ENCODE measurements at regions not wholly inside any gene's neighbourhood (a gene's known extent, or its start where the extent isn't known, plus 50 kb on each side); places are given as distances from the start of the nearest gene placed in this dataset.

- no peak for DNase-seq
These were observed 147.1 kb downstream of the CHST1 start for GRCh38 chr11:45518141-45518832.

DNA sequence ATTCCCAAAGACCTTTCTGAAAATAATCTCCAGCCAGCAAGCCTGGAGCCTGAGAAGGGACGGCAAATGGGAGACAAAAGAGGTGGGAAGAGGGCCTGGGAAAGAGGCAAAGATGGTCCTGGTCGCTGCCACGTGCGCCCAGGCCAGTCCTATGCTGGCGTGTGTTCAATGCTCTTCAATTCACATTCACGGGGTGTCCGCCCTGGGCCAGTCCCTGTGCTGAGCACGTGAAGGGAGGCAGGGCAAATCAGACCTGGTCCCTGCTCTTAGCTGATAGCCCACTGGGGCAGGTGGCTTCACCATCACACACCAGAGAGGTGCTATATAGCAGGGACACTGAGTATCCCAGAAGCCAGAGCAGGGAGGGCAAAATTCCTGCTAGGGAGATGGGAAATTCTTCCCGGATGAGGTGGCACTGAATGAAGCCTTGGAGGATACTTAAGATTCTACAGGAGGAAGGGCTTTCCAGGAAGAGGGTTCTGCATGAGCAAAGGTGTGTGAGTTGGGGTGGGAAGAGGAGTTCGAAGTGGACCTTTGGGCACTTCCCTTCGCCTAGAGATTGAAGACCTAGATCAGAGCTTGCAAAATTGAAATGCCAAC is 148.2 kb downstream of the CHST1 start:
- no peak for DNase-seq

- DNase-seq: no peak
These were observed 151.5 kb downstream of the CHST1 start for GRCh38 chr11:45513821-45514340.

DNA sequence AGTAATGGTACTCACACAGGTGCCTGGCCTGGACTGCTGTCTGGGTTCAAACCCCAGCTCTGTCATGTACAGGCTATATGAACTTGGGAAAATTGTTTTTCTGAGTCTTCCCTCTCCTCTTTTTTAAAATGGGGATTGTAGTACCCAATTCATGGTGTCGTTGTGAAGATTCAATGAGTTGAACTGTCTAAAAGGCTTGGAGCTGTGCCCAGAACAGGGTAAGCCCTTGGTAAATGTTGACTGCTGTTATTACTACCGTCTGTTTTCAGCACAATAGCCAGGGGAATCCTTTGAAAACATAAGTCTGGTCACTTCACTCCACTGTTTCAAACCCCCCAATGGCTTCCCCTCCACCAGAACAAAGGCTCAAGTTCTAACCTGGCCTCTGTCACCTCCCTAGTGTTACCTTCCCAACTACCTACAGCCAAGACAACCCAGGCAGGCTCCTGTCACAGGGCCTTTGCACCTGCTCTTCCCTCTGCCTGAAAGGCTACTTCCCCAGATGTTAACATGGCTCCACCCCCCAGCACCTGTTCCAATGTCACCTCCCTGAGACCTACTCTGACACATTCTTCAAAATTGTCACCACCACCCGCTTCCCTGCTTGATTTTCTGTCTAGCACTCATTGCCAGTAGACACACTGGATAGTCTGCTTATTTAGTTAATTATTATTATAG is 152.8 kb downstream of the CHST1 start:
- DNase-seq: no peak

GRCh38 chr11:45511566-45511965 is 153.9 kb downstream of the CHST1 start:
- no peak for DNase-seq

DNA sequence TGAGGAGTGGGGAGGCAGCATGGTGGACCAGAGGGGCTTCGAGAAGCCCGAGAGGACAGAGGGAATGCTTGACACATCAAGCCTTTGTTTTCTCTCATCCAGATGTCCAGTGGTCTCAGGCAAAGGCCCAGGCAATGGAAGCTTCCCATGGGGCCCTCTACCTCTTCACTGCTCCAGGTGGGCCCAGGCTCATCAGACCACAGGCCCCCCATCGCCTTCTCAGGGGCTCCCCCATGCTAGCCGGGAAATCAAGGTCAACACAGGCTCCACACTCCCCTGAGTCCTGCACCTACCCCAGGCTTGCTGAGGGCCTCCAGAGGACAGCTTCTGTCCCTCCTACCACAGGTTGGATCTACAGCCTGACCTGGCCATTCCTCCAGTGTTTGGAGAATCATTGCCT is 157.5 kb downstream of the CHST1 start:
- no peak for DNase-seq

DNA sequence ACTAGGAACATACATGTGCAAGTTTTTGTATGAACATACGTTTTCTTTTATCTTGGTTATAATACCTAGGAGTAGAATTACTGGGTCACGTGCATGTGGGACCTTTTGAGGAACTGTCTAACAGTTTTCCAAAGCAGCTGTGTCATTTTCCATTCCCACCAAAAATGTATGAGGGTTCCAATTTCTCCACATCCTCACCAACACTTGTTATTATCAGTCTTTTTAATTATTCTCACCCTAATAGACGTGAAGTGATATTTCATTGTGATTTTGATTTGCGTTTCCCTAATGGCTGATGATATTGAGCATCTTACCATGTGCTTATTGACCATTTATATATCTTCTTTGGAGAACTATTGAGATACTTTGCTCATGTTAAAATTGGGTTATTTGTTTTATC is 162.1 kb downstream of the CHST1 start:
- DNase-seq: no peak

DNA sequence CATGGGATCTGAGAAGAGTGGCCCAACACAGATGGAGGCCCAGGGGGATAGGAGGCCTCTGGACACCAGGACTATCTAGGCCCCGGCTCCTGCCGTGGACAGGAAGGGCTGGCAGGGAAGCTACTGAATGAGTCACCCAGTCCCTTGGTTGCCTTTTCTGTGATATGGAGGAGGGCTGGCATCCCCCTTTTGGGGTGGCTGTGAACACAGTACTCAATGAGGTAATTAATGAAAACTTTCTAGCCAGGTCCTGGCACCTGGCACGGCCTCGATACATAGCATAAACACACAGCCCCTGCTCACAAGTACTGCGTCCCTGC is 163.2 kb downstream of the CHST1 start:
- no peak for DNase-seq

DNA sequence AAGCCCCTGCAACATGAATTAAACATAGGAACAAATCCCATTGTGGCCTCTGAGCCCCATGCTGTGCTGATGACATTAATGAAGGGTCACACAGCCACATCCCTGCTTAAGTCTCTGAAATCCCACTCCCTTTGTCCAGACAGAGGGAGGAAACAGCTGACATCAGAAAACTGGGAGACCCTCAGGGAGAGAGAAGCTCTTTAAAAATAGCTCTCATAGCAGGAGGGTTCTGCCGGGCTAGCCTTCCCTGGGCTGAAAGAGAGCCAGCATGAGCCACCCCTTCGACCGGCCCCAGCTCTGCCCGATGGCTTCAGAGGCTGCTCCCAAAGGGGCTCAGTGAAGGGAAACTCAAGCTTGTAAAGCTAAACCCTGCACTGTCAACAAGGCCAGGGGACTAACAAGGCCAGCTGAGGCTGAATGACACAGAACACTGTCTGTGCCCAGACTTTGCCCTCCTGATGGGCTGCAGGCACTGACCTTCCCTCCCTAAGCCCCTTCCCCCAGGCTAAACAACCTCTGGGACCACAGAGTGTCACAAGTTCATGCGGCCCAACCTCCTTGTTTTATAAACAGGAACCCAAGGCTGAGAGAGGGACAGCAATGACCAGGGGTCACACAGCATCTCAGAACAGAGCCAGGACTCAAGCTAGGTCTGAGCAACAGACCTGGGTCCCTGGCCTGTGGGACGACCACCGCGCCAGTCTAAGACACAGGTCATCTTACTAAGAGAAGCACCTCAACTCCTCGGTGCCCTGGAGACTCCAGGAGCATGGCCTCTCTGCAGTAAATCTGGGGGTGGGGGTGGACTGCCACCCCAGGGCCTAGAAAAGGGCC is 163.8 kb downstream of the CHST1 start:
- DNase-seq: no peak

DNA sequence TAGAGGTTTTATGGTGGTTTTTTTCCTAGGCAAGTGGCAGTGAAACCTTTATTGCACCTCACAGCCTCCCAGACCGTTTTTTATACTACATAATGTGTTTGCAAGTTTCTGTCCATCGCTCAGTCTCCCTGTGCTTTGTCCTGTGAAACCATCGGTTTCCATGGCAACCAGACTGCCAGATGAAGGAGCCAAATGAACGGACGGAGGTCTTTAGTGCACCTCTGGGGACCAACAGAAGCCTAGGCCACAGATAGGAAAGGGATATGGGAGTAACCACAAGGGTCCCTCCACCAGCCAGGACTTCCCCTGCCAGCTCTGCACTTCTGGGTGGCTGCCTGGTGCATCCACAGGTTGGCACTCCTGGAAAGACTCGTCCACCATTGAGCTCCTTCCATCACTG is 165.0 kb downstream of the CHST1 start:
- DNase-seq: no peak

GRCh38 chr11:45494738-45495137 is 170.7 kb downstream of the CHST1 start:
- DNase-seq: no peak

GRCh38 chr11:45489281-45489905 is 176.0 kb downstream of the CHST1 start:
- DNase-seq: no peak

- DNase-seq: no peak
These were observed 179.0 kb downstream of the CHST1 start for GRCh38 chr11:45486461-45486860.

GRCh38 chr11:45485070-45485707 is 180.2 kb downstream of the CHST1 start:
- no peak for DNase-seq

DNA sequence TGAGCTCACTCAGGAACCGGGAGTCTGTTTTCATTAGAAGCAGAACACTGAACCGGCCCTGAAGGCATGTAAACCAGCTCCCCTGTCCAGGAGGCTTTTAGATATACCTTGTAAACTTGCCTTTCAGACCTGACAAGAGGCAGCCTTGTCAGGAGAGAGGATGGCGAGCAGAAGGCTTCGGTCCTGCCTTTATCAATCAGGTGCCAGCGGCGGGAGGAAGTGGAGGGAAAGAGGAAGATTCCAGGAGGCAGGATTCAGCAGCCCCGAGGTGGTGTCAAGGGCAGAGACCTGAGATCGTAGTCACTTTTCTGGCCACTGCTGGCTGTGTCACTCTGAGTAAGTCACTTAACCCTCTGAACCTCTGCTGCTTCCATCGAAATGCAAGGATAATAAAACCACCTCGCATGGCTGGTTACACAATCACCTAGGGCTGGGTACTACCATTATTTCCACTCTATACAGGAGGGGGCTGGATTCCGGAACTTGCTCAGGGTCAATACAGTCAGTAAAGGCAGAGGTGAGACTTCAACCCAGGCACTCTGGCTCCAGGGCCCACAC is 181.0 kb downstream of the CHST1 start:
- DNase-seq: no peak

GRCh38 chr11:45483416-45483815 is 182.0 kb downstream of the CHST1 start:
- no peak for DNase-seq

- DNase-seq: no peak
These were observed 183.1 kb downstream of the CHST1 start for GRCh38 chr11:45482331-45482730.

GRCh38 chr11:45481026-45481425 is 184.4 kb downstream of the CHST1 start:
- DNase-seq: no peak

GRCh38 chr11:45477588-45477987 is 187.8 kb downstream of the CHST1 start:
- no peak for DNase-seq

DNA sequence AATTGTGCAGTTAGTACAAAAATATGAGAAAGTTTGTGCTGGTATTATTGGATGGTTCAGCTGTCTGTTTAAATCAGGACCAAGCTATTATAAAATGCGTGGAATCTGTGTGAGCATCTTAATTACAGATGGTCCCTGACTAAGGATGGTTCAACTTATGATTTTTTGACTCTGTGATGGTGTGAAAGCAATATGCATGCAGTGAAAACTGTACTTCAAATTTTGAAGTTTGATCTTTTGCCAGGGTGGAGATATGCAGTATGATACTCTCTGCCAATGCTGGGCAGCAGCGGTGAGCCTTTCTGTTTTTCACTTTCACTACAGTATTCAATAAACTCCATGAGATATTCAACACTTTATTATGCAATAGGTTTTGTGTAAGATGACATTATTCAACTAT is 189.3 kb downstream of the CHST1 start:
- no peak for DNase-seq

GRCh38 chr11:45475173-45475572 is 189.0 kb upstream of the SYT13 start:
- no peak for DNase-seq

- DNase-seq: no peak
These were observed 187.3 kb upstream of the SYT13 start for GRCh38 chr11:45473341-45473895.
